ENCODE measurements at regions not wholly inside any gene's neighbourhood (a gene's known extent, or its start where the extent isn't known, plus 50 kb on each side); places are given as distances from the start of the nearest gene placed in this dataset.

- TF ChIP-seq, protein P1, sequence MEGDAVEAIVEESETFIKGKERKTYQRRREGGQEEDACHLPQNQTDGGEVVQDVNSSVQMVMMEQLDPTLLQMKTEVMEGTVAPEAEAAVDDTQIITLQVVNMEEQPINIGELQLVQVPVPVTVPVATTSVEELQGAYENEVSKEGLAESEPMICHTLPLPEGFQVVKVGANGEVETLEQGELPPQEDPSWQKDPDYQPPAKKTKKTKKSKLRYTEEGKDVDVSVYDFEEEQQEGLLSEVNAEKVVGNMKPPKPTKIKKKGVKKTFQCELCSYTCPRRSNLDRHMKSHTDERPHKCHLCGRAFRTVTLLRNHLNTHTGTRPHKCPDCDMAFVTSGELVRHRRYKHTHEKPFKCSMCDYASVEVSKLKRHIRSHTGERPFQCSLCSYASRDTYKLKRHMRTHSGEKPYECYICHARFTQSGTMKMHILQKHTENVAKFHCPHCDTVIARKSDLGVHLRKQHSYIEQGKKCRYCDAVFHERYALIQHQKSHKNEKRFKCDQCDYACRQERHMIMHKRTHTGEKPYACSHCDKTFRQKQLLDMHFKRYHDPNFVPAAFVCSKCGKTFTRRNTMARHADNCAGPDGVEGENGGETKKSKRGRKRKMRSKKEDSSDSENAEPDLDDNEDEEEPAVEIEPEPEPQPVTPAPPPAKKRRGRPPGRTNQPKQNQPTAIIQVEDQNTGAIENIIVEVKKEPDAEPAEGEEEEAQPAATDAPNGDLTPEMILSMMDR (IDR thresholded peaks at IDR 0.05): no peak
- Histone ChIP-seq H3K4me3 (ENCODE audit: low read depth, low read length) (no peak overlapping the region), H3K36me3 (ENCODE audit: control insufficient read depth, insufficient read depth, low read length) (no peaks in the 10 kb centered on the region), H3K4me2 (ENCODE audit: low read length) (no peak overlapping the region), H3K9ac (no peak overlapping the region), H3K27ac (no peak overlapping the region), H3K27me3 (ENCODE audit: control insufficient read depth, insufficient read depth, low read length) (no peaks in the 10 kb centered on the region), H2AFZ (no peak overlapping the region), H3K4me1 (no peaks in the 10 kb centered on the region), H3K79me2 (no peaks in the 10 kb centered on the region), H3K9me3 (ENCODE audit: control insufficient read depth, low read length) (no peaks in the 10 kb centered on the region)
Measured at GRCh38 chr2:121003391-121003790, 267.7 kb downstream of the GLI2 start.

DNA sequence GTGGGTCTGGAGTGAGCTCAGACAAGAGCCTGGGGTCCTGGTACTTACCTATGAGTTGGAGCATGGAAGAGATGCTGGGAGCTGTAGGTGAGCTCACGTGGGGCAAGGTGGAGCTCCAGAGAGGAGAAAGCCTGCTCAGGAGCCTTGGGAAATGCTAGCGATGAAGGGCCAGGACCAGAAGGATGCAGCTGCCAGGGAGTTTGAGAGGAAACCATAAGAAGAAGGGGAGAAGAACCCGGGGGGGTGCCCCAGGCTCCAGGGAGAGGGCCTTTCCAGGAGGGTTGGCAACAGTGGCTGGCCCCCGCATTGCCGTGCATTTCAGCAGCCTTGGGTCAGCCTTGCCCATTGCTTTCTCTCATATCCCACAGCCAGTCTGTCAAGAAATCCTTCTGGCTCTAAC is 268.7 kb downstream of the GLI2 start:
- H3K9ac ChIP-seq: no peak overlapping the region
- H3K27me3 ChIP-seq (ENCODE audit: control insufficient read depth, insufficient read depth, low read length): no peaks in the 10 kb centered on the region
- no peak overlapping the region for H3K27ac ChIP-seq
- H3K4me3 ChIP-seq (ENCODE audit: low read depth, low read length): no peak overlapping the region
- no peak overlapping the region for H2AFZ ChIP-seq
- H3K36me3 ChIP-seq (ENCODE audit: control insufficient read depth, insufficient read depth, low read length): no peaks in the 10 kb centered on the region
- TF ChIP-seq, protein P1 (IDR thresholded peaks at IDR 0.05): no peak
- no peaks in the 10 kb centered on the region for H3K79me2 ChIP-seq
- H3K4me1 ChIP-seq: no peaks in the 10 kb centered on the region
- no peaks in the 10 kb centered on the region for H3K9me3 ChIP-seq (ENCODE audit: control insufficient read depth, low read length)
- no peak overlapping the region for H3K4me2 ChIP-seq (ENCODE audit: low read length)

DNA sequence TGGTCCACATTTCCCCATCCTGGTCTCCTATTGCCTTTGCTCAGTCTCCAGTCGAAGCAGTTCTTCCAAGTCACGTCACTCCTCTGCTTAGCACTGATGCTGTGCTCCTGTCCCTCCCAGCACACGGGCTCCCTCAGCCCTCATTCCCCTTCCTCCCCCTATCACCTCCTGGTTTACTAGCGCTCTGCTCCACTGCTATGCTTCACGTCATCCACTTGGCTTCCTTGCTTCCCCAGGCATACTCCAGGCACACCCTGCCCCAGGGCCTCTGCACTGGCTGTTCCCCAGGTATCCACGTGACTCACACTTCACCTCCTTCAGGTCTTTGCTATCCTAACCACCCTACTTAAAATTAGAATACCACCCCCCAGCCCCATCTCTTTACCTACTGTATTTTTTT is 269.3 kb downstream of the GLI2 start:
- Histone ChIP-seq H3K9me3 (ENCODE audit: control insufficient read depth, low read length) (no peaks in the 10 kb centered on the region), H3K4me1 (no peaks in the 10 kb centered on the region), H3K79me2 (no peaks in the 10 kb centered on the region), H3K9ac (no peak overlapping the region), H3K36me3 (ENCODE audit: control insufficient read depth, insufficient read depth, low read length) (no peaks in the 10 kb centered on the region), H3K27ac (no peak overlapping the region), H2AFZ (no peak overlapping the region), H3K4me2 (ENCODE audit: low read length) (no peak overlapping the region), H3K4me3 (ENCODE audit: low read depth, low read length) (no peak overlapping the region), H3K27me3 (ENCODE audit: control insufficient read depth, insufficient read depth, low read length) (no peaks in the 10 kb centered on the region)
- TF ChIP-seq, protein P1 (IDR thresholded peaks at IDR 0.05): no peak

- H3K4me3 ChIP-seq (ENCODE audit: low read depth, low read length): no peak overlapping the region
- no peak overlapping the region for H3K4me2 ChIP-seq (ENCODE audit: low read length)
- H2AFZ ChIP-seq: no peak overlapping the region
- no peaks in the 10 kb centered on the region for H3K4me1 ChIP-seq
- no peaks in the 10 kb centered on the region for H3K79me2 ChIP-seq
- no peak overlapping the region for H3K27ac ChIP-seq
- no peaks in the 10 kb centered on the region for H3K9me3 ChIP-seq (ENCODE audit: control insufficient read depth, low read length)
- TF ChIP-seq, protein P1 (IDR thresholded peaks at IDR 0.05): no peak
- no peaks in the 10 kb centered on the region for H3K27me3 ChIP-seq (ENCODE audit: control insufficient read depth, insufficient read depth, low read length)
- H3K36me3 ChIP-seq (ENCODE audit: control insufficient read depth, insufficient read depth, low read length): no peaks in the 10 kb centered on the region
- H3K9ac ChIP-seq: no peak overlapping the region
Measured at GRCh38 chr2:121005453-121005852, 269.8 kb downstream of the GLI2 start.

GRCh38 chr2:121006743-121007489 is 271.2 kb downstream of the GLI2 start:
- H3K4me1 ChIP-seq: no peaks in the 10 kb centered on the region
- H3K4me3 ChIP-seq (ENCODE audit: low read depth, low read length): no peak overlapping the region
- no peak overlapping the region for H3K27ac ChIP-seq
- H3K36me3 ChIP-seq (ENCODE audit: control insufficient read depth, insufficient read depth, low read length): no peaks in the 10 kb centered on the region
- no peak overlapping the region for H3K9ac ChIP-seq
- TF ChIP-seq, protein P1 (IDR thresholded peaks at IDR 0.05): no peak
- no peaks in the 10 kb centered on the region for H3K27me3 ChIP-seq (ENCODE audit: control insufficient read depth, insufficient read depth, low read length)
- H2AFZ ChIP-seq: no peak overlapping the region
- H3K79me2 ChIP-seq: no peaks in the 10 kb centered on the region
- H3K4me2 ChIP-seq (ENCODE audit: low read length): no peak overlapping the region
- H3K9me3 ChIP-seq (ENCODE audit: control insufficient read depth, low read length): no peaks in the 10 kb centered on the region

Data from parathyroid adenoma (tissue), 2 donors.